HG03378 (cell line): ENCODE measurements at regions not wholly inside any gene's neighbourhood (a gene's known extent, or its start where the extent isn't known, plus 50 kb on each side); places are given as distances from the start of the nearest gene placed in this dataset.

ENCODE experiments used
- ATAC-seq: cut with Tn5 transposase; IDR thresholded peaks from one replicate; pipeline ENCODE4 v1.9.1; 2021; ENCODE audit warnings: mild to moderate bottlenecking, moderate library complexity; ENCODE audit not compliant: unreplicated experiment

DNA sequence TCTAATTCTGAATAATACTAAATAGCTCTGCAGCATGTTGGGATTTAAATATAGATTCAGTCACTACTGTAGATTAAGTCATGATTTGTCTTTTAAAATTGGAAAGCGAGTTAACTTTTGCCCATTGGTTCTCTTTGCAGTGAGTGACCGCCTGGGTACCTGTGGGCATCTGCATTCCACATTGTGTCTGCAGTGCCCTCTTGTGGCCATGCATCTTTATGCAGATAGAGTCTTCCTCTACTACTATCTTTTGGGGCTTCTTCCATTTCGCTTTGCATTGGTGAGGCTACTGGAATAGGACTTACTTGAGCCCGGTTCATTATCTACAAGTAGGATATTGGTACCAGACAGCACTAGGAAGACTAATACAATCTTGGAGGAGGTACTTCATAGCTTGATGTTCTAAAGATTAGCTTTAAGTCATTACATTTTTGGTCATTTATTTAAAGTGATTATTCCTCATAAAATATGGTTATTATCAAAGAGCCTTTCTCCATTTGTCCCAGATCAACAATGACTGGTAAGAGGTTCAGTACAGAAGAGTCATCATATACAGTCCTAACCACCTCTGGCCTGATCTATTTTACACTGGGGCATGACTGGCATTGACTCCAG is 203.0 kb downstream of the SOCS6 start:
- peak; percentile 85 for ATAC-seq

- ATAC-seq, result no peak
Observed at GRCh38 chr18:70489986-70490933, 201.4 kb downstream of the SOCS6 start.

DNA sequence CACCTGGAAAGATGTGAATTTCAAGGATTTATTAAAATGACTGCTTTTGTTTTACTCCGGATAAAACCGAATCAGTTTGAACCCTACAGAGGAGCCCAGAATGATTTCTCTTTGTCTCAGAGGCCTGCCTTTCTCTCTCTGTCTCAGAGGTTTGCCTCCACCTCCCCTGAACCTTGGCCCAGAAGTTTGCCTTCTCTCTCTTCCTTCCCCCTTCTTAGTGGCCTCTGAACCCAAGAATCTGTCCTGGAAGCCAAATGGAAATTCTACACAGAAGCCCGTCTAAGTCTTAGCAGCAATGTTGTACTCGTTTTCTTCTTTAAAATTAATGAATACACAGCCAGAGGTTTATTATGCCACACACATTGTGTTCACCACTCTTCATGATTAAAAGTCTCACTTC is 200.7 kb downstream of the SOCS6 start:
- no peak for ATAC-seq

GRCh38 chr18:70469916-70470315 is 181.1 kb downstream of the SOCS6 start:
- ATAC-seq, result no peak

GRCh38 chr18:70468861-70469547 is 180.2 kb downstream of the SOCS6 start:
- ATAC-seq, result no peak

GRCh38 chr18:70464343-70465114 is 175.7 kb downstream of the SOCS6 start:
- no peak for ATAC-seq

DNA sequence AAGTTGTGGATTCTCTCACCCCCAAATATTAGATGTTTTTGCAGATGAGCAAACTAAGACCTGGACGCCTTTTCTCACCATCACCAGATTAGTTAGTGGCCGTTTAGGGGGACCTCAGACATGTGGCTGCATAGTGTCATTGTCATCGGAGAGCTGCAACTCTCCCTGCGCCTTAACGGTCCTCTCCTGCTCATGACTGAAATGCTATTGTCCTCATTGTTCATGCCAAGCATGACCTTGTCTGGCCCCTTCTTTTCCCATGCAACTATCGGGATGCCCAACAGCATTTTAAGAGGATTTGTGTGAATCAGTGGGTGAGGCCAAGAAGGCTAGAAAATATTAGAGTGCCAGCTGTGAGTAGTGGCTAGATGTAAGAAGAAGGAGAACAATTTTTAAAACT is 174.2 kb downstream of the SOCS6 start:
- no peak for ATAC-seq

GRCh38 chr18:70462078-70462439 is 173.2 kb downstream of the SOCS6 start:
- ATAC-seq, result no peak

GRCh38 chr18:70461323-70462077 is 172.7 kb downstream of the SOCS6 start:
- no peak for ATAC-seq

GRCh38 chr18:70459731-70460130 is 170.9 kb downstream of the SOCS6 start:
- ATAC-seq, result no peak

DNA sequence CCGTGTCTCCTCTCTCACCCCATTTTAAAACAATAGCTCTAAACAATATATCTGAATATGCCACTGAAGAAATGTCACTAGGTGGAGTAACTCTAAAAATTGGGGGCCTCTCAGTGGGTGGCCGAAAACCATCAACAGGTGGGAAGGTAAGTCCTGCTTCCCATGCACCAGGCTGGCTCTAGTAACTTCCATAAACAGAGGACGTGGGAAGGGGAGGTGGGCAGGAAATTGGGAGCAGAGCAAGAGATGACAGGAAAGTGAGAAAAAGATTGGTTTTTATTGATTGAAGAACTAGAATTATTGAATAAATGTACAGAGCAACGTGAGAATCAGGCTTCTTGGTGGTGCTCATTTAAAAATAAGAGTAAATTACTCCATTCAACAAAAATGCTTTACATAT is 170.4 kb downstream of the SOCS6 start:
- ATAC-seq, result no peak

GRCh38 chr18:70457788-70458187 is 168.9 kb downstream of the SOCS6 start:
- ATAC-seq, result no peak

- ATAC-seq, result no peak
Observed at GRCh38 chr18:70457223-70457622, 168.4 kb downstream of the SOCS6 start.

GRCh38 chr18:70456376-70456775 is 167.5 kb downstream of the SOCS6 start:
- ATAC-seq, result no peak

DNA sequence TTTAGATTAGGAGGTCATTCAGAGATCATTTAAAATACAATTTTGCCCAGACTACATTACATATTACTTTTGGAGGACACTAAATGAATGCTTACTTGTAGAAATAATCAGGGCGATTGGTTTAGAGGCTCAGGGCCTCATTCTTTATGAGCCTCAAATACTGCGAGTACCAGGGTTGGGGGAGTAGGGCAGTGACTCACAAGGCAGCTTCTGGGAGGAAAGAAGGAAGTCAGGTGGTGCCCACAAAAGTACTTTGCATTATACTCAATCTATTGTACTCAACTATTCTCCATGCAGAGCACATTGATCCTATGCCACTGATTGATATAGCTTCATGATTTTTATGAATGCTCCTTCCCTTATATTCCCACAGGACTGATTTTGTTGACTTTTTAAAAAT is 166.9 kb downstream of the SOCS6 start:
- ATAC-seq, result no peak

GRCh38 chr18:70454704-70455322 is 166.0 kb downstream of the SOCS6 start:
- peak; percentile 80 for ATAC-seq

- no peak for ATAC-seq
Observed at GRCh38 chr18:70453058-70453775, 164.4 kb downstream of the SOCS6 start.

GRCh38 chr18:70452501-70452900 is 163.7 kb downstream of the SOCS6 start:
- ATAC-seq, result no peak
